ENCODE measurements at regions not wholly inside any gene's neighbourhood (a gene's known extent, or its start where the extent isn't known, plus 50 kb on each side); places are given as distances from the start of the nearest gene placed in this dataset.

GRCh38 chr2:228876276-228876675 is 394.8 kb downstream of the PID1 start:
- no peak for TF ChIP-seq POLR2AphosphoS5 (IDR thresholded peaks at IDR 0.05; ENCODE audit: insufficient read depth, low read depth, low read length)
- TF ChIP-seq CTCF (IDR thresholded peaks at IDR 0.05; ENCODE audit: extremely low read depth in 1 of 2, insufficient read depth in 1 of 2, low read depth in 1 of 2, low read length in 2 of 2), result no peak
- no peak for TF ChIP-seq JUN (IDR thresholded peaks at IDR 0.05; ENCODE audit: borderline replicate concordance, insufficient read depth, insufficient read length, low read depth)
- TF ChIP-seq MAX (IDR thresholded peaks at IDR 0.05; ENCODE audit: insufficient read depth, insufficient read length), result no peak
- TF ChIP-seq GATA2 (IDR thresholded peaks at IDR 0.05; ENCODE audit: insufficient read depth, insufficient read length, low read depth, low read length), result no peak
- TF ChIP-seq EZH2 (IDR thresholded peaks at IDR 0.05; ENCODE audit: borderline replicate concordance, low read depth, low read length, severe bottlenecking), result no peak
- no peak for TF ChIP-seq POLR2A (IDR thresholded peaks at IDR 0.05; ENCODE audit: low read depth, low read length)
- TF ChIP-seq FOS (IDR thresholded peaks at IDR 0.05; ENCODE audit: borderline replicate concordance, insufficient read depth, low read length), result no peak
- no peak for TF ChIP-seq MYC (IDR thresholded peaks at IDR 0.05; ENCODE audit: low read depth, low read length)
- dilution Hi-C loops (cut with MboI; ENCODE audit: extremely low pct_ligation_motif_present, low sequenced_read_pairs) (no loop called here), intact Hi-C loops (cut with micrococcal nuclease) (no loop called here)
- POLR2A ChIA-PET, result no interaction called here
- H3K4me2 ChIP-seq (ENCODE audit: insufficient read depth, low read length), result no peak overlapping the region
- no peak overlapping the region for H3K9ac ChIP-seq (replicated peaks; ENCODE audit: extremely low read depth, insufficient read depth, low read length)
- no peak overlapping the region for H2AFZ ChIP-seq (ENCODE audit: low read depth, low read length)
- H3K9me1 ChIP-seq (replicated peaks; ENCODE audit: control insufficient read depth, extremely low read depth, insufficient read depth, low read length), result no peaks in the 10 kb centered on the region
- no peaks in the 10 kb centered on the region for H4K20me1 ChIP-seq (replicated peaks; ENCODE audit: control insufficient read depth, extremely low read depth, insufficient read depth, low read length)
- no peak for DNase-seq (ENCODE audit: low read depth, low spot score)
- H3K36me3 ChIP-seq (ENCODE audit: control insufficient read depth in 2 of 2, extremely low read depth in 1 of 2, insufficient read depth in 2 of 2, low read length in 2 of 2), result no peaks in the 10 kb centered on the region
- CTCF ChIA-PET, result no interaction called here
- no peak overlapping the region for H3K27ac ChIP-seq (ENCODE audit: insufficient read depth, low read depth, low read length)
- peaks cover 10% of the 10 kb centered on the region for H3K9me3 ChIP-seq (replicated peaks; ENCODE audit: control insufficient read depth, insufficient read depth, low read length)
- BruUV-seq (replicated peaks), result no TSS peak
- no peak overlapping the region for H3K4me3 ChIP-seq (replicated peaks in 1 of 3; ENCODE audit: insufficient read depth in 1 of 3, low read depth in 1 of 3, low read length in 3 of 3)
- FAIRE-seq, result no peak
- H3K79me2 ChIP-seq (ENCODE audit: control insufficient read depth, insufficient read depth, low read length), result no peaks in the 10 kb centered on the region
- no peaks in the 10 kb centered on the region for H3K4me1 ChIP-seq (ENCODE audit: control insufficient read depth, extremely low read depth, insufficient read depth, low read length)
- H3K27me3 ChIP-seq (ENCODE audit: control insufficient read depth in 2 of 2, insufficient read depth in 2 of 2, low read length in 2 of 2), result no peaks in the 10 kb centered on the region

All from endothelial cell of umbilical vein (primary cell).